NCI-H2081 treated with DMSO at 0.1 percent for 48 hours (cell line): ENCODE measurements at regions not wholly inside any gene's neighbourhood (a gene's known extent, or its start where the extent isn't known, plus 50 kb on each side); places are given as distances from the start of the nearest gene placed in this dataset.

Source experiments
- DNase-seq: peaks from one replicate; lab custom pipeline; 2025; lab: John Stamatoyannopoulos, UW

- no peak for DNase-seq
Observed at GRCh38 chr18:65547046-65547445, 203.8 kb upstream of the CDH7 start.

- no peak for DNase-seq
Observed at GRCh38 chr18:65544701-65545100, 206.1 kb upstream of the CDH7 start.

- DNase-seq: peak; percentile 91
Observed at GRCh38 chr18:65527879-65528633, 222.8 kb upstream of the CDH7 start.

- no peak for DNase-seq
Observed at GRCh38 chr18:65526099-65526498, 224.7 kb upstream of the CDH7 start.

DNA sequence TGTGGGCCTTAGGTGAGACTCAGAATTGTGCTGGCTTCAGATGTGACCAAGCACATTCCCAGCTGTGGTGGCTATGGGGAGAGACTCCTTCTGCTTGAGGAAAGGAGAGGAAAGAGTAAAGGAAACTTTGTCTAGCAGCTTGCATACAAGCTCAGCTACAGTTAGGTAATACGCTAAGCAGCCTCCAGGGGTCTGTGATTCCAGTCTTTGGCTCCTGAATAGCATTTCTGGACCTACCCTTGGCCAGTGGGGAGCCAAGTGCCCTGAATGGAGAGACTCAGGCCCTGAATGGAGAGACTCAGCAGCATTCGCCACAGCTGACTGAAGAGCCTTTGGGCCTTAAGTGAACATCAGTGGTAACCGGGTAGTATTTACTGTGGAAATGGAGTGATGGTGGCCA, 227.4 kb upstream of the CDH7 start:
- DNase-seq: no peak

GRCh38 chr18:65522907-65523306, 227.9 kb upstream of the CDH7 start:
- DNase-seq: no peak

GRCh38 chr18:65516209-65516608, 234.6 kb upstream of the CDH7 start:
- no peak for DNase-seq

DNA sequence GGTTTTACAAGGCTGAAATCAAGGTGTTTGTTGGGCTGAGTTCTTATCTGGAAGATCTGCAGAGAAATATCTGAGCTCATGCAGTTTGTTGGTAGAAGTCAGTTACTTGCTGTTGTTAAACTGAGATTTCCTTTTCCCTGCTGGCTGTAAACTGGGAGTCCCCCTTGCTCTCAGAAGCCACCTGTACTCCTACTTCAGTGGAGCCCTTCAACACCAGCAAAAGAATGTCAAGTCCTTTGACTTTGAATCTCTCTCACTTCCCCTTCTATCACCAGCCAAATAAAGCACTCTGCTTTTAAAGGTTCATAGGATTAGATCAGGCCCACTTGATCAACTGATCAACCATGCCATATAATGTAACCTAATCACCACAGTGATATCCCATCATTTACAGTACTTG, 252.2 kb upstream of the CDH7 start:
- DNase-seq: no peak

DNA sequence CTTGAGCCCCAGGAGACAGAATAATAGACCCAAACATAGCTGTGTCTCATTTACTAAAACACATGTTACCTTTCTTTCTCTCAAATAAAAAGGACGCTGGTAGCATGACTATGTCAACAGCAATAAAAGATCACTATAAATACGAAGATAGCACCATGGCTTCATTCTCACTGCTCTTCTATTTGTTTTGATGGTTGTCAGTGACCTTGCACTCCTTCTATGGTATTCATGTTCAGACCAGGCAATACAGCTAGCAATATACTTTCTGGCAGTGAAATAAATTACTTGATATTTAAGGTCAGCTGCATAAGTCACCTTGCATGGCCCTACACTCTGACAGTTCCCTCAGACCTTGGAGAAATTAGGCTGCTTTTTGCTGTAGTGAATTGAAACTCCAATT, 263.2 kb upstream of the CDH7 start:
- DNase-seq: no peak

DNA sequence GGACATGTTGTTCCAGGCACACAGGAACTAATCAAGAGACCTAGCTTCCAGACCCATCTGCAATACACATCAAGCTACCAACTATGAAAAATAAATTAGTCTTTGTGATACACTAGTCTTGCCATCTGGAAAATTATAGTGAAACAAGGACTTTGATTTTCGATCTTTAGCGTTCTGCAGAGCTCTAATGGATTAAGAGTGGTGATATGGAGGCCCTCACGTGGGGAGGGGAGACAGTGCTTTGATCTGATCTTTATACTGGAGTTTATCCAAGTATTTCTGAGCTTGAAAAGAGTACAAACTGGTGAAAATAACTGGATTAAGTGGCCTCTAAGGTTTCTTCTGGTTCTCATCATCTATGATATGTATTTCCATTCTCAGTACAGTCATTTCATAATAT, 273.4 kb upstream of the CDH7 start:
- no peak for DNase-seq

GRCh38 chr18:65468881-65469280, 281.9 kb upstream of the CDH7 start:
- DNase-seq: no peak

- DNase-seq: no peak
Observed at GRCh38 chr18:65464361-65464760, 286.5 kb upstream of the CDH7 start.

GRCh38 chr18:65459741-65460140, 291.1 kb upstream of the CDH7 start:
- DNase-seq: no peak

- DNase-seq: no peak
Observed at GRCh38 chr18:65458871-65459270, 291.9 kb upstream of the CDH7 start.

DNA sequence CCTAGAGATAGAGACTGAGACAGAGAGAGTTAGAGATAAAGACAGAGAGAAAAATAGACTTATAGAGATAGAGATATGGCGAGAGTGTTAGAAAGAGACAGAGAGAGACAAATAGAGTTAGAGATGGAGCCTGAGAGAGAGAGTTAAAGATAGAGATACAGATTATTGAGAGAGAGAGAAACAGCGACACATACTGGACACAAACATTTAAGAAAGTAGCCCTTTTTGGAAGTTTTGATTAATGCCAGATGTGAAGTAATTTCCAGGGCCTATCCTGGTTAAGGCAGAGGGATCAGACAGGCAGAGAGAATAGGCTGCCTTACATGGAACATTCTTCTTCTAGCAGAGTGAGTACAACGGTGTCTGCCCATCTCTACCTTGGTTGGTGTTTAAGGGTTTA, 311.6 kb upstream of the CDH7 start:
- no peak for DNase-seq

- DNase-seq: no peak
Observed at GRCh38 chr18:65436430-65436829, 314.4 kb upstream of the CDH7 start.

GRCh38 chr18:65435534-65435933, 315.3 kb upstream of the CDH7 start:
- DNase-seq: peak; percentile 36

DNA sequence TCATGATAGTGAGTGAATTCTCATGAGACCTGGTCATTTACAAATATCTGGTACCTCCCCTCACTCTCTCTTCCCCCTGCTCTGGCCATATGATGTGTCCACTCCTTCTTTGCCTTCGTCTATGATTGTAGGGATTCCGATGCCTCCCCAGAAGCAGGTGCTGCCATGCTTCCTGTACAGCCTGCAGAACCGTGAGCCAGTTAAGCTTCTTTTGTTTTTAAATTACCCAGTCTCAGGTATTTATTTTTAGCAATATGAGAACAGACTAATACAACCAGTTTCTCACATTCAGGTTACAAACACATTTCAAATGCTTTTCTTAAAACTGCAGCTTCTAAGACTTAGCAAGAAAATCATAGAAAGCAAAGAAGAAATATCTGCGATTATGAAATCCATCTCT, 321.2 kb upstream of the CDH7 start:
- no peak for DNase-seq

DNA sequence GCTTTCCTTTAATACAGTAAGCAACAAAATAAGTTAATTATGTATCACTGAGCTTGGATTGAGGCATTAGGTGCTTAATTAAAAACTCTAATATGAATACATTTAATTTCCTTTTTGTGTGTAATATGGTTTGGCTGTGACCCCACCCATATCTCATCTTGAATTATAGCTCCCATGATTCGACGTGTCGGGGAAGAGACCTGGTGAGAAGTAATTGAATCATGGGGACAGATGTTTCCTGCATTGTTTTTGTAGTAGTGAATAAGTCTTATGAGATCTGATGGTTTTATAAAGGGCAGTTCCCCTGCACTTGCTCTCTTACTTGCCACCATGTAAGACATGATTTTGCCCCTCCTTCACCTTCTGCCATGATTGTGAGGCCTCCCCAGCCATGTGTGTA, 325.4 kb upstream of the CDH7 start:
- DNase-seq: no peak

DNA sequence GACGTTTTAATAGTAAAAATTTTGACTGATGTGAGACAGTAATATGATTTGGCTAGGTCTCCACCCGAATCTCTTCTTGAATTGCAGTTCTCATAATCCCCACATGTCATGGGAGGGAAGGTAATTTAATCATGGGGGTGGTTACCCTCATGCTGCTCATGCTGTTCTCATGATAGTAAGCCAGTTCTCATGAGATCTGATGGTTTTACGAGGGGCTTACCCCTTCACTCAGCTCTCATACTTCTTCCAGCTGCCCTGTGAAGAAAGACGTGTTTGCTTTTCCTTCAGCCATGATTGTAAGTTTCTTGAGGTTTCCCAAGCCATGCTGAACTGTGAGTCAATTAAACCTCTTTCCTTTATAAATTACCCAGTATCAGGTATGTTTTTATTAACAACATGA, 327.0 kb upstream of the CDH7 start:
- DNase-seq: no peak

GRCh38 chr18:65422544-65423136, 328.2 kb upstream of the CDH7 start:
- DNase-seq: no peak

DNA sequence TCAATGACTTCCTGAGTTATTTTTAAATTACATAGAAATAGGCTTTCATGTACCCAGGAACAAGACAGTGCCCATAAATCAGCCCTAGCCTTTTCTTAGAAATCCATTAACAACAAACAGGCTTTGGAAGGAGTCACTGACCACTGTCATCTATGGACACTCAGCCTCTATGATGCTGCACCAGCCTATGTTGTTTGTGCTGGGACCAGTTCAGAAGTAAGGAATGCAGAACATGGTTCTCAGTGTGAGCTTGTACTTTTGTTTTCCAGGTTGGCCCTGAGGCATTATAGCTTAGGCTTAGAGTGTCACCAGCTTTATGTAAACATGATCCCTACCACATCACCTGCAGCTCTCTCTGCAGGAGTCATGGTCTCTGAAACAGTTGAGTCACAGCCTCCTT, 335.7 kb upstream of the CDH7 start:
- no peak for DNase-seq

GRCh38 chr18:65414501-65414900, 336.3 kb upstream of the CDH7 start:
- no peak for DNase-seq

- DNase-seq: no peak
Observed at GRCh38 chr18:65411061-65411460, 339.8 kb upstream of the CDH7 start.
